Ovary (tissue), 3 donors: ENCODE measurements at regions not wholly inside any gene's neighbourhood (a gene's known extent, or its start where the extent isn't known, plus 50 kb on each side); places are given as distances from the start of the nearest gene placed in this dataset.

Source experiments
- CTCF ChIP-seq, 3 donors: fragments of 450-650 bp in 2 of 3; fragments of 200-600 bp in 1 of 3; IDR thresholded peaks; one replicate each; pipeline versions ENCODE4 v1.5.1 to v1.8.0; 2016 to 2022; ENCODE audit warnings: antibody characterized with exemption in 3 of 3, mild to moderate bottlenecking in 1 of 3
- POLR2A ChIP-seq: fragments of 450-650 bp; IDR thresholded peaks from one replicate; pipeline ENCODE4 v1.6.1; 2017; ENCODE audit warnings: antibody characterized with exemption, mild to moderate bottlenecking, moderate library complexity
- donor health status: DM: no; HTN: no; CAD: no.

DNA sequence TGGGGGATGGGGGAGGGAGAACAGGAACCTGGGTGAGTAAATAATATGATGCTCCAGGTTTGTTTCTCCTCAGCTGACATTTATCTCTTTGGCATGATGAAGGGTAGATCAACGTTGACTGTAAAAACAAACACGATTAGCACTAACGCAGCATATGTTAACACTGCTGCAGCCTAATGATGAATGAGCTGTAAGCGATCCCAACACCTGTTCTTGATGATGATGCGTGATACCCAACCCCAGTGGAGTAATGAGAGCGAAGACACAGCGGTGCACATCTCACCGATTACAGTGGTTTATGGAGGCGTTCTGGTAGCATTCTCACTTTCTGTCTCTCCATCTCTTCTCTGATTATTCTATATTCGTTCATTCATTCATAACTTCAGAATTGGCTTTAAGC is 640.4 kb downstream of the USP25 start:
- no peak for TF ChIP-seq POLR2A
- TF ChIP-seq CTCF (IDR thresholded peaks at IDR 0.05) = no peak
